MM.1S (cell line): ENCODE measurements at regions not wholly inside any gene's neighbourhood (a gene's known extent, or its start where the extent isn't known, plus 50 kb on each side); places are given as distances from the start of the nearest gene placed in this dataset.

Experiments used
- DNase-seq: peaks from one replicate; pipeline ENCODE4 v3.0.0-alpha.2; 2015
- H2AFZ ChIP-seq: fragments of 300-600 bp; sonication (generic); 2 replicates; pipeline ENCODE4 v1.6.0; 2016; ENCODE audit warnings: antibody characterized with exemption, low read length
- H3F3A ChIP-seq: fragments of 300-600 bp; sonication (generic); 2 replicates; pipeline ENCODE4 v1.6.1; 2016; ENCODE audit warnings: mild to moderate bottlenecking, antibody characterized with exemption, low read length, moderate library complexity, mixed read lengths; ENCODE audit not compliant: insufficient read depth
- H3K27ac ChIP-seq: fragments of 300-600 bp; sonication (generic); 2 replicates; pipeline ENCODE4 v1.5.1; 2016; ENCODE audit warnings: mild to moderate bottlenecking, low read length
- H3K27me3 ChIP-seq: fragments of 300-600 bp; sonication (generic); replicated peaks from 2 replicates; pipeline ENCODE4 v1.6.0; 2016; ENCODE audit warnings: low read length; ENCODE audit not compliant: insufficient read depth
- H3K36me3 ChIP-seq: fragments of 300-600 bp; sonication (generic); replicated peaks from 2 replicates; pipeline ENCODE4 v1.6.1; 2016; ENCODE audit warnings: mild to moderate bottlenecking, low read length, mixed read lengths; ENCODE audit not compliant: insufficient read depth
- H3K4me1 ChIP-seq: fragments of 300-600 bp; sonication (generic); 2 replicates; pipeline ENCODE4 v1.6.1; 2016; ENCODE audit warnings: low read length, mixed read lengths
- H3K4me2 ChIP-seq: fragments of 300-600 bp; sonication (generic); 2 replicates; pipeline ENCODE4 v1.6.0; 2016; ENCODE audit warnings: low read depth, low read length
- H3K4me3 ChIP-seq: fragments of 300-600 bp; sonication (generic); 2 replicates; pipeline ENCODE4 v1.5.1; 2016; ENCODE audit warnings: low read length, mixed read lengths
- H3K79me2 ChIP-seq: fragments of 300-600 bp; sonication (generic); 2 replicates; pipeline ENCODE4 v1.6.1; 2016; ENCODE audit warnings: mixed run types, low read length, mixed read lengths
- H3K9ac ChIP-seq: fragments of 300-600 bp; sonication (generic); 2 replicates; pipeline ENCODE4 v1.6.1; 2016; ENCODE audit warnings: low read length, mixed read lengths
- H3K9me2 ChIP-seq: fragments of 300-600 bp; sonication (generic); replicated peaks from 2 replicates; pipeline ENCODE4 v1.6.1; 2016; ENCODE audit warnings: mild to moderate bottlenecking, low read length, mixed read lengths; ENCODE audit not compliant: insufficient read depth
- H3K9me3 ChIP-seq: fragments of 300-600 bp; sonication (generic); replicated peaks from 2 replicates; pipeline ENCODE4 v1.6.1; 2016; ENCODE audit warnings: mild to moderate bottlenecking, low read length, mixed read lengths; ENCODE audit not compliant: insufficient read depth
- H4K20me1 ChIP-seq: fragments of 300-600 bp; sonication (generic); 2 replicates; pipeline ENCODE4 v1.6.1; 2016; ENCODE audit warnings: mild to moderate bottlenecking, low read length, moderate library complexity, mixed read lengths; ENCODE audit not compliant: insufficient read depth
- EZH2 ChIP-seq: fragments of 300-600 bp; sonication (generic); optimal IDR thresholded peaks from 2 replicates; pipeline ENCODE3; 2017; ENCODE audit warnings: low read depth, mild to moderate bottlenecking, antibody characterized with exemption, low read length, mixed read lengths
- EZH2phosphoT487 ChIP-seq: fragments of 300-600 bp; sonication (generic); IDR thresholded peaks from 2 replicates; pipeline ENCODE4 v1.6.1; 2018; ENCODE audit warnings: antibody characterized with exemption, low read length
- TF ChIP-seq, protein P1 (sequence below): fragments of 300-600 bp; sonication (generic); IDR thresholded peaks from 2 replicates; pipeline ENCODE4 v1.5.1; 2016; ENCODE audit warnings: antibody characterized with exemption, low read length, mixed read lengths

DNA sequence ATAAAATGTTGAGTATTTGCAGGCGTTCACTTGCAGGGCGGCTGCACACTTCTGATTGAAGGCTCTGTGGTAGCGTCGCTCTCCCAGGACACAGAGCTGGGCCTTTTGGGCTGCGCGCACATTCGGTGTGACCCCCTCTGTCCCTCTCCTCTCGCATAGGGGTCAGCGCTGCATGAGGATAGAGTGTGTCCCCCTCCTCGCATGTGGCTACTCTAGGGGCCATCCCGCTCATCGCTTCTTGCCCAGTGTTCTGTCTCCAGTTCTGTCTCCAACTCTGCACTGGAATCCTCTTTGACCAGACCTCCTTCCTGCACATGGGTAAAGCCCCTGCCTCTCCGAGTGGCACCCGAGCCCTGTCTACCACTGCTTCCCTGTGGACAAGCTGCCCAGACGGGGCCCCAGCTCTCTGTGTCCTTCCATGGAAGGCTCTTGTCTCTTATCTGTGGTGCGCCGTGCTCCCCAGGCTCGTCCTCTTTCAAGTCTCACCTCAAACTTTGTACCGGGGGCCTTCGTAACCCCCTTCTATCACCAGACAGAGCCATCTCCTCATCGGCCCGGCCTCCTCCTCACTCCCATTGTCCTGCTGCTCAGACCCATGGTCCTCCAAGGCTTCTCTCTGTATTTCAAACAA lies 278.0 kb upstream of the HDAC4 start:
- Histone ChIP-seq H3K27ac (no peak overlapping the region), H3K9me2 (no peaks in the 10 kb centered on the region), H3K36me3 (no peaks in the 10 kb centered on the region), H3K79me2 (no peaks in the 10 kb centered on the region), H3K9ac (no peak overlapping the region), H3K9me3 (no peaks in the 10 kb centered on the region), H3K4me3 (no peak overlapping the region), H3K4me2 (no peak overlapping the region), H3F3A (no peaks in the 10 kb centered on the region), H4K20me1 (no peaks in the 10 kb centered on the region), H3K4me1 (no peaks in the 10 kb centered on the region), H3K27me3 (no peaks in the 10 kb centered on the region), H2AFZ (no peak overlapping the region)
- no peak for DNase-seq
- TF ChIP-seq EZH2phosphoT487 (no peak), EZH2 (no peak)
- TF ChIP-seq, protein P1, sequence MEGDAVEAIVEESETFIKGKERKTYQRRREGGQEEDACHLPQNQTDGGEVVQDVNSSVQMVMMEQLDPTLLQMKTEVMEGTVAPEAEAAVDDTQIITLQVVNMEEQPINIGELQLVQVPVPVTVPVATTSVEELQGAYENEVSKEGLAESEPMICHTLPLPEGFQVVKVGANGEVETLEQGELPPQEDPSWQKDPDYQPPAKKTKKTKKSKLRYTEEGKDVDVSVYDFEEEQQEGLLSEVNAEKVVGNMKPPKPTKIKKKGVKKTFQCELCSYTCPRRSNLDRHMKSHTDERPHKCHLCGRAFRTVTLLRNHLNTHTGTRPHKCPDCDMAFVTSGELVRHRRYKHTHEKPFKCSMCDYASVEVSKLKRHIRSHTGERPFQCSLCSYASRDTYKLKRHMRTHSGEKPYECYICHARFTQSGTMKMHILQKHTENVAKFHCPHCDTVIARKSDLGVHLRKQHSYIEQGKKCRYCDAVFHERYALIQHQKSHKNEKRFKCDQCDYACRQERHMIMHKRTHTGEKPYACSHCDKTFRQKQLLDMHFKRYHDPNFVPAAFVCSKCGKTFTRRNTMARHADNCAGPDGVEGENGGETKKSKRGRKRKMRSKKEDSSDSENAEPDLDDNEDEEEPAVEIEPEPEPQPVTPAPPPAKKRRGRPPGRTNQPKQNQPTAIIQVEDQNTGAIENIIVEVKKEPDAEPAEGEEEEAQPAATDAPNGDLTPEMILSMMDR = no peak

GRCh38 chr2:239678186-239678490 lies 277.3 kb upstream of the HDAC4 start:
- Histone ChIP-seq H4K20me1 (no peaks in the 10 kb centered on the region), H3K4me1 (no peaks in the 10 kb centered on the region), H3K4me3 (no peak overlapping the region), H3K27me3 (no peaks in the 10 kb centered on the region), H3K9ac (no peak overlapping the region), H3K36me3 (no peaks in the 10 kb centered on the region), H3K9me2 (no peaks in the 10 kb centered on the region), H3K4me2 (no peak overlapping the region), H3K79me2 (no peaks in the 10 kb centered on the region), H3K27ac (no peak overlapping the region), H2AFZ (no peak overlapping the region), H3K9me3 (no peaks in the 10 kb centered on the region), H3F3A (no peaks in the 10 kb centered on the region)
- DNase-seq = no peak
- no peak for TF ChIP-seq EZH2phosphoT487
- TF ChIP-seq, protein P1 = no peak

- H4K20me1 ChIP-seq = no peaks in the 10 kb centered on the region
- TF ChIP-seq, protein P1 = no peak
- TF ChIP-seq EZH2phosphoT487 = no peak
- TF ChIP-seq EZH2 = no peak
Measured at GRCh38 chr2:239677453-239678185, 276.8 kb upstream of the HDAC4 start.

More at GRCh38 chr2:239677453-239678185, 276.8 kb upstream of the HDAC4 start:
- Histone ChIP-seq H3K9me3 (no peaks in the 10 kb centered on the region), H3K27me3 (no peaks in the 10 kb centered on the region), H3K9ac (no peak overlapping the region), H3K4me2 (no peak overlapping the region), H3F3A (no peaks in the 10 kb centered on the region), H3K36me3 (no peaks in the 10 kb centered on the region), H3K79me2 (no peaks in the 10 kb centered on the region), H2AFZ (no peak overlapping the region), H3K4me3 (no peak overlapping the region), H3K27ac (no peak overlapping the region), H3K9me2 (no peaks in the 10 kb centered on the region), H3K4me1 (no peaks in the 10 kb centered on the region)
- no peak for DNase-seq
